CD4-positive, alpha-beta T cell treated with Interferon gamma for 1 hour (primary cell): ENCODE measurements at regions not wholly inside any gene's neighbourhood (a gene's known extent, or its start where the extent isn't known, plus 50 kb on each side); places are given as distances from the start of the nearest gene placed in this dataset.

Source experiments
- DNase-seq: peaks from one replicate; pipeline ENCODE4 v3.0.0-alpha.2; 2020

DNA sequence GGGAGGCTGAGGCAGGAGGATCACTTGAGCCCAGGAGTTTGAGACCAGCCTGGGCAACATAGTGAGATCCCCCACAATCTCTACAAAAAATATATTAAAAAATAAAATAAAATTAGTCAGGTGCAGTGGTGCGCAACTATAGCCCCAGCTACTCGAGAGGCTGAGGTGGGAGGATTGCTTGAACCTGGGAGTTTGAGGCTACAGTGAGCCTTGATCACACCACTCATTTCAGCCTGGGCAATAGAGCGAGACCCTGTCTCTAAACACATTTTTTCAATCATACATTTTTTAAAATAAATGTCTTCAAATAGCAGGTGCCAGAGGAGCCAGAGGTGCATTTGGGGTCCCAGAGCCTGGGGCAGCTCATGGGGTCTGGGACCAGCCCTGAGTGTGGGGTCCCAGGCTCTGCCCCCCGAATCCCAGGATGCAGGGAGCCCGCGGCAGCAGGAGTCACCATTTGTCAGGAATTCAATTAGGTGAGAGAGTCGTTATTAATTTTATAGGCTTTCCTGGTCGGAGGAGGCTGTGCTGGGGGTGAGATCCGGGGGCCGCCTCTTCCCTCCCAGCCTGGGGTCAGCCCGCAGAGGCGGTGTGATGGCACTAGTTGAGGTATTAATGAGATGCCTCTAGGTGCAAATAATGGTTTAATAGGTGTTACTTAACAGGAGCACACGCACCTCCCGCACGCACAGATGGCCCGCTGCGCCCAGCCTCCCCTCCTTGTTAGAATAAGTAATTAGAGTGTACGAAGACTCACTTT lies 78.3 kb downstream of the MICALL2 start:
- DNase-seq, result no peak

DNA sequence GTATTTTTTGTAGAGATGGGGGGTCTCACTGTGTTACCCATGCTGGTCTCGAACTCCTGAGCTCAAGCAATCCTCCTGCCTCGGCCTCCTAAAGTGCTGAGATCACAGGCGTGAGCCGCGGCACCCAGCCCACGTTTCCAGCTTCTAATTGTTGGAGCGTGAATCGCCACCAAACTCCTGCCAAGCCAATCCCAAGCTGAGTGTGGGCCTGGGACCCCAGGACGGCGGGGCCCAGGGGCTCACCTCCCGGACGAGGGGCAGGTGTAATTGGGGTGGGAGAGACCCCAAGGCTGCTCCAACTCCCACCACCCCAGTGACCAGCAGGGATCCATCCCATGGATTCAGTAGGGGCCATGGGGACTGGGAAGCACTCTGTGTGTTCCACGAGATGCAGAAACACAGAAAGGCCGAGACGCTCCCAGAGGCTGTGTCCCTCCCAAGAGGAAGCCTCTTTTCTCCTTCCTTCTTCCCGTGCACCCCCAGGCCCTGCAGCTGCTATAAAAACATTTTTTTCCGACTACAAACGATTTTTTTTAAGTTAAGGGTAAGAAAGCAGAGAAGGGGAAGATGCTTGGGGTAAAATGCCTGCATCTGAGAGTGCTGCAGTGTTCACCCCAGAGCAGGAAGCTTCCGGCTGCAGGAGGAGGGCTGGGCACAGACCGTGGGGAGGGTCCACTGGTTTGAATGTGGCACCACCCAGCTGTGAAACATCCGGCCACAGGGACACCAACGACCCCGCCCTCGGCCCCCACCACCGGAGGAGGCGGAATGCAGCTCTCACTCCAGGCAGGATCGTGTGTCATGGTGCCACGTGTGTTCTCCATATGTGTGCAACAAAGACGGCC lies 76.5 kb downstream of the MICALL2 start:
- DNase-seq, result no peak

DNA sequence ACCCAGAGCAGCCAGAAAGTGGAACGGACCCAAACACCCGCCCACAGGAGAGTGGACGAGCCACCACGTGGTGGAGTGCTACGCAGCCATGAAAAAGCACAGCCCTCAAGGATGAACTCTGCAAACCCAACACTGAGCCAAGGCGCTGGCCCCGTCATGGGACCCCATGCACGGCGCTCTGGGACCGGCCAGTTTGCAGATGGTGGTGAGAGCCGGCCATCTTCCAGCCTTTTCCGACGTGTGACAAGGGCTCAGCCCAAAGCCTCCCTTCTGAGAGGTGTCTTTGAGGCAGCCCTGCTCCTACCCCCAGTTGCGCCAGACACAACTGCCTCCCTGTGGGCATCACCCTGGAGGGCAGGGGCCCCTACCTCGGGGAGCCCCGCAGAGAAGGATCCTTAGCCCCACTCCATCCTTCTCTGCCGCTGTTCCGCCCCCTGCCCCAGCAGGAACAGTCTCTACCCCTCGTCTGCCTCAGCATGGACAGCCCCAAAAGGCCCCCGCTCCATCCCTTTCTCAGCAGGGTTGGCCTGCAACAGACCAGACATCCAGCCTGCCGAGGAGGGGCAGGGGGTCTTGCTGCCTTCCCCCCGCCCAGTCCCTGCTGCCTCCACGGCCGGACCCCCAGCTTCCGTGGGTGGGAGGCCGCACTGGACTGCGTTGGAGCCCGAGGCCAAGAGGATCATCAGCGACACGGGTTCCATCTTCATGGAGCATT lies 75.7 kb downstream of the MICALL2 start:
- no peak for DNase-seq

DNA sequence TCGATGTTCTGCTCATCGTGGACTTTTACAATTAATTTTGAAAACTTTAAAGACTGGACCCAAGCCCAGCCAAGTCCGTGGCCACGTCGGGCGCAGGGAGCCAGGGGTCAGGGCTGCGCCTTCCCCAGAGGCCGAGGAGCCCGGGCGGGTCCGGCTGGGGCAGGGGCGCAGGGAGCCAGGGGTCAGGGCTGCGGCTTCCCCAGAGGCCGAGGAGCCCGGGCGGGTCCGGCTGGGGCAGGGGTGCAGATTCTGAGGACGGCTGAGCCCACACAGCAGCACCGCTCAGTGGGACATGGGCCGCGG lies 75.2 kb downstream of the MICALL2 start:
- DNase-seq, result no peak
